GM19324 (cell line): ENCODE measurements at regions not wholly inside any gene's neighbourhood (a gene's known extent, or its start where the extent isn't known, plus 50 kb on each side); places are given as distances from the start of the nearest gene placed in this dataset.
A peak's percentile ranks its signal among the peaks of the same experiment; 100 is the strongest.
"Not testable (repeated sequence)": the region's sequence is repeated elsewhere in the genome, so short reads cannot be mapped to it uniquely, and the experiment has no call there.

Experiments
- ATAC-seq: cut with Tn5 transposase; IDR thresholded peaks from one replicate; pipeline ENCODE4 v1.9.1; 2021; ENCODE audit warnings: mild to moderate bottlenecking, moderate library complexity; ENCODE audit not compliant: unreplicated experiment, low FRiP score

- ATAC-seq = no peak
Observed at GRCh38 chr1:79207786-79208185, 201.3 kb upstream of the ADGRL4 start.

GRCh38 chr1:79207331-79207730 is 200.8 kb upstream of the ADGRL4 start:
- ATAC-seq = no peak

GRCh38 chr1:79204779-79205479 is 198.4 kb upstream of the ADGRL4 start:
- no peak for ATAC-seq

DNA sequence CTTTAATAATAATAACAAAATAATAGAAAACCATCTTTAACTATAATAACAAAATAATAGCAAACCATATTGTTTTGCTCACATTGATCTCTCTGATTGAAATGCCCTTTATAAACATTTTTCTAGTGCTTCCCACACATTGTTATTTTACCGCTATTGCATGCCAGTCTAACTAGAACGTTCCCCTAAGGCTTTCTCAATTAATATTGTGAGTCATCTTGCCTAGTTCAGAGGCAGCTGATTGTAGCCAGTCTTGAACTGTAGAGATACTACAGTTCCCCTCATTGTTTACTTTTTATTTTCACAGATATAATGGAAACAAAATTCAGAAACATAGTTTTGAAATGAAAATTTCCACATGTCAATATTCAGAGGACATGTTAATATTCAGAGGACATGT is 192.3 kb upstream of the ADGRL4 start:
- ATAC-seq = no peak

GRCh38 chr1:79197421-79197820 is 190.9 kb upstream of the ADGRL4 start:
- no peak for ATAC-seq

DNA sequence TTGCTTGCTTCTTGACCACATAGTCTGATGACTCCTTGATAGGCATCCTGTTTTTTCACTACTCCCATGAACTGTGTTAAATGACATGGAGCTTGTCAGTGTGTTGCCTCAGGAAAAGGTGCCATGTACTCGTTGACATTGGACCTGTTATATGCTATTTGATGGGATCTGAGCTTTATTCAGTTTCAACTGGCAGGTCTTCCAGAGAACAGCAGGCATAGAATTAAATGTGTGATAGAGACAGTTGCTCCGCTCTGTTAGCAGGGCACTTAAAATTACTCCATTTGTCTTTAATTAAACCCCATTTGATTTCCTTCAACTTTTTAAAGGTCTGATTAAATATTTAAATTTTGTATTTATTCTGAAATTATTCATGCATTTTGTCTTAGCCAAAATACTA is 189.7 kb upstream of the ADGRL4 start:
- ATAC-seq = no peak

- ATAC-seq = peak; percentile 59
Observed at GRCh38 chr1:79193211-79194079, 186.9 kb upstream of the ADGRL4 start.

- peak; percentile 48 for ATAC-seq
Observed at GRCh38 chr1:79190074-79190473, 183.5 kb upstream of the ADGRL4 start.

- ATAC-seq = no peak
Observed at GRCh38 chr1:79188337-79188736, 181.8 kb upstream of the ADGRL4 start.

- ATAC-seq = no peak
Observed at GRCh38 chr1:79186260-79186659, 179.7 kb upstream of the ADGRL4 start.

DNA sequence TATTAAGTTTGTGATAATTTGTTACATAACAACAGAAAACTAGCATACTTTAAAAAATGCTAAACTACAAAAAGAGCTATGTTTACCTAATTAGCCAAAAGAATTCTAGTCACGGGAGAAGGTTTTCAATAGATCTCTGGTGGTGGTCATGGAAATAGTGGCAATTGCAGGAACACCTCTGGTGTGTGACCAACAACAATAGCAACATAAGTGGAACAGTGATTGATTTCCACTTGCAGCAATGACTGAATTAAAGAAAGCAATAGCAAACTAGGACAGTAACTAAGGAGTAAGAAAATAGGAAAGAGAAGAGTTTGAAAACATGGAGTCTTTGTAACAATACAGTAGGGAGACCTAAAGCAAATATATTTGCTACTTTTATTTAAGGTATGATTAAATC is 171.3 kb upstream of the ADGRL4 start:
- no peak for ATAC-seq

DNA sequence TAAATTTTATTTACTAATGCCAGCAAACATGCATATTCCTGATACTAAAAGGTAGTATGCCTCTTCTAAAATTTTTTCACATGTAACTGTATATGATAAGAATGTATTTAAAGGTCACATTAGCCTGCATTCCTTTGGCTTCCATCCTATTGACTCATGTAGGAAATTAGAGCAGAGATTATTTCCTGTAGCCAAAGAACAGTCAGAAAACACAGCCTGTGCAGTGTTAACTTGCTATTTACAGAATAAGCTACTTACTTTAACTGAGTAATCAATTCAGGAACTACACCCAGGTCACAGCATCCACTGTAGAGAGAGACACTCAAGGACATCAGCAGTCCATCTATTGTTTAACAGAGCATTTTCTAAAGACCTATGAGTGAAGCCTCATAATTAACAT is 154.5 kb upstream of the ADGRL4 start:
- no peak for ATAC-seq

GRCh38 chr1:79155991-79156390 is 149.5 kb upstream of the ADGRL4 start:
- ATAC-seq = no peak

DNA sequence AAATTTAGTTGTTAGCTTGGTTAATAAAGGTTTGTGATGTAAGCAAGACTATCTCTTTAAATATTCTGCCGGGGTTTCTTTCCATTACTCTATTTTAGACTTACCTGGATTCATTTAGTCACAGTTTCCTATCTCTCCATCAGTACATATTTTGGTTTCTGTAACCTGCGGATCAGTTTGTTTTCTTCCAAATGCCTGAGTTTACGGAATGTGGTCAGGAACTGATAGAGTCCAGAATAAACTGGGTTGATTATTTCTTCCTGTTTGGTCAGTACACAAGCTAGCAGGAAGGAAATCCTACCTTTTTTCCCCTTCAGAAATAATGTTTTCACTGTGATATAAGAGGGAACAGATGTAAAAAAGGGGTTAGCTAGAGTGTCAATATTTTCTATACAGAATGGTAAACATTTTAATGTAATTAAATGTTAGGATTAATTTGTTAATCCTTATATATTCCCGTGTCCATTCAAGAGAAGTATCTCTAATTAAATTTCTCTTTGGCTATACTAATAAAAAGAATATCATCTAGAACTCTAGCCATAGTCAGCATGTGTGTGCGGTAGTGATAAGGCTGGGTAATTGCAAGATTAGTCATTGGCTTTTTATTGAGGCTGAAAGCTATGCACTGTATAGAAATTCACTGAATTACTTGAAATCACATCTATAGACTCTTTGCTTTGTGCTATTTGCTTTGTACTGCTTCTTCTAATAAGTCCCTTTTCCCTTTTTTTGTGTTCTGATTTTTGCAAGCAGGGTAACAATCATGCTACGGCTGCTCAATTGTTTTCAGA is 144.7 kb upstream of the ADGRL4 start:
- ATAC-seq = no peak

- no peak for ATAC-seq
Observed at GRCh38 chr1:79150576-79150975, 144.0 kb upstream of the ADGRL4 start.

DNA sequence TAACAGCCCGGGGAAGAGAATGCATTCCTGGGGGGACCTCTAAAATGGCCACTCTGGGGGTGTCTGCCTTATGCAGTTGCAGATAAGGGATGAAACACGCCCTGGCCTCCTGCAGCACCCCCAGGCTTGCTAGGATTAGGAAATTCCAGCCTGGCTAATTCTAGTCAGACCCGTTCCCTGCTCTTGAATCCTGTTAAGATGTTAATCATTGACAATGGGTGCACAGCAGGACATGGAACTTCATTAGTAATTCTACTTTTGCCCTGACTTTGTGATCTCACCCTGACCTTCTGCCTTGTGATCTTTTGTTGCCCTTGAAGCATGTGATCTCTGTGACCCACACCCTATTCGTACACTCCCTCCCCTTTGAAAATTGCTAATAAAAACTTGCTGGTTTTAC is 131.7 kb upstream of the ADGRL4 start:
- ATAC-seq = not testable (repeated sequence)

DNA sequence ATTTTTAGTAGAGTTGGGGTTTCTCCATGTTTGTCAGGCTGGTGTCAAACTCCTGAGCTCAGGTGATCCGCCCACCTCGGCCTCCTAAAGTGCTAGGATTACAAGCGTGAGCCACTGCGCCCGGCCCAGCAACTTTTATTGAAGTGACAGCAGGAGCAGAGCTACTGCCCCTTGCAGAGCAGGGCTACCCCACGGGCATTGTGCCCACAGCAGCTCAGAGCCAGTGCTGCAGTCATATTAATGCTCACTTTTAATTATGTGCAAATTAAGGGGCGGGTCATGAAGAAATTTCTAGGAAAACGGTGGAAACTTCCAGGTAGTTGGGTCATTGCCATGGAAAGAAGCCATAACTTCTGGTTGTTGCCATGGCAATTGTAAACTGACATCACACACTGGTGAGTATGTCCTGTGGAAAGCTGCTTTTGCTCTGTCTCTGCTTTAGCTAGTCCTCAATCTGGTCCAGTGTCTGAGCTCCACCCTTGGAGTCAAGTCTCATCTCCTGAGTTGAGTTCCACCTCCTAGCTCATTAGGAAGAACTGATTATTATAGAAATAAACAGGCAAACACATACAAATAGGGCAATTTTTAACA is 127.3 kb upstream of the ADGRL4 start:
- ATAC-seq = no peak

DNA sequence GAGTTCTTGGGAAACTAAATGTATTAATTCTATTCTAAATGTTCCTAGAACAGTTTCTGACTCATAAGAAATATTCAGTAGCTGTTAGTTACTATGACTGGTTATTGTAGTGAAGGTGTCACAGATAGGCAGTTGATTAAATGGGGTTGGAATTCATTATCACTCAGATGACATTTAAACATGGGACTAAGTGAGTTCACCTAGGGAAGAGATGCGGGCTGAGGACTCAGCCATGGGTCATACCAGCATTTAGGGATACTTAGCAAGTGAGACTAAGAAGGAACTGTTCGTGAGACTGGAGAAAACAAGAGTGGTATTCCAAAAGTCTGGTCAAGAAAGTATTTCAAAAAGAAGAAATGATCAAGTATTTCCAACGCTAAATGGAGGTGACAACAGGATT is 125.1 kb upstream of the ADGRL4 start:
- no peak for ATAC-seq

DNA sequence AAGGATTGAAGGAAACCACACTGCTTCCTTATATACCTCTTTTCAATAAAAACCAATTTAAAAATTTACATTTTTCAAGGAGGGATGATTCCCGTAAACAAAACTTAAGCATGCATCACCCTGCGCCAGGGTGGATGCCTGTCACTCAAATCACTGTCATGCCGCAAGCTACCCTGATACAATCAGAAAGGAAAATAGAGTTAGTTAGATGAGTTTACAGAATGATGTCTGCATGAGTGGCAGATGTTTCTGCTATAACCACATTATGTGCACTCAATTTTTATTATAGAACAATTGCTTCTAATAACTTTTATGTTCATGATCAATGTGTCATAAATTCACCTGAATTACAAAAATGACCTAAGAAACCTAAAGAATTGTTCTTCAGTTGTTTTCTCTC is 123.4 kb upstream of the ADGRL4 start:
- ATAC-seq = no peak

GRCh38 chr1:79128722-79129121 is 122.2 kb upstream of the ADGRL4 start:
- no peak for ATAC-seq

GRCh38 chr1:79124756-79125155 is 118.2 kb upstream of the ADGRL4 start:
- no peak for ATAC-seq
